CD4-positive, alpha-beta T cell treated with Interleukin-4 for 1 hour (primary cell): ENCODE measurements at regions not wholly inside any gene's neighbourhood (a gene's known extent, or its start where the extent isn't known, plus 50 kb on each side); places are given as distances from the start of the nearest gene placed in this dataset.

Source experiments
- DNase-seq, 2 donors: peaks; one replicate each; pipeline ENCODE4 v3.0.0-alpha.2; 2020 to 2022

- DNase-seq: no peak
These were observed 468.2 kb upstream of the KIF2A start for GRCh38 chr5:61837788-61838187.

GRCh38 chr5:61840361-61840760, 465.6 kb upstream of the KIF2A start:
- no peak for DNase-seq

- DNase-seq: no peak
These were observed 463.2 kb upstream of the KIF2A start for GRCh38 chr5:61842840-61843239.

- DNase-seq: no peak
These were observed 455.3 kb upstream of the KIF2A start for GRCh38 chr5:61850696-61851095.

- no peak for DNase-seq
These were observed 451.5 kb upstream of the KIF2A start for GRCh38 chr5:61854531-61854930.

GRCh38 chr5:61860978-61861377, 445.0 kb upstream of the KIF2A start:
- no peak for DNase-seq

GRCh38 chr5:61866930-61867329, 439.1 kb upstream of the KIF2A start:
- DNase-seq: no peak

GRCh38 chr5:61869333-61869732, 436.7 kb upstream of the KIF2A start:
- DNase-seq: no peak

- DNase-seq: no peak
These were observed 427.5 kb upstream of the KIF2A start for GRCh38 chr5:61878471-61878870.

- no peak for DNase-seq
These were observed 424.1 kb upstream of the KIF2A start for GRCh38 chr5:61881821-61882487.

GRCh38 chr5:61882901-61883500, 423.0 kb upstream of the KIF2A start:
- no peak for DNase-seq

GRCh38 chr5:61884252-61884855, 421.7 kb upstream of the KIF2A start:
- no peak for DNase-seq

- no peak for DNase-seq
These were observed 419.8 kb upstream of the KIF2A start for GRCh38 chr5:61886214-61886613.

GRCh38 chr5:61887271-61887670, 418.7 kb upstream of the KIF2A start:
- no peak for DNase-seq

GRCh38 chr5:61894046-61894445, 412.0 kb upstream of the KIF2A start:
- DNase-seq: no peak

GRCh38 chr5:61896811-61897210, 409.2 kb upstream of the KIF2A start:
- DNase-seq: no peak

GRCh38 chr5:61897251-61897650, 408.8 kb upstream of the KIF2A start:
- DNase-seq: no peak

GRCh38 chr5:61901997-61902396, 404.0 kb upstream of the KIF2A start:
- DNase-seq: no peak

GRCh38 chr5:61904730-61905129, 401.3 kb upstream of the KIF2A start:
- no peak for DNase-seq

- no peak for DNase-seq
These were observed 400.4 kb upstream of the KIF2A start for GRCh38 chr5:61905613-61906012.

- DNase-seq: no peak
These were observed 399.2 kb upstream of the KIF2A start for GRCh38 chr5:61906820-61907219.

- DNase-seq: no peak
These were observed 398.0 kb upstream of the KIF2A start for GRCh38 chr5:61907995-61908394.

- no peak for DNase-seq
These were observed 395.2 kb upstream of the KIF2A start for GRCh38 chr5:61910771-61911170.

GRCh38 chr5:61912559-61912958, 393.4 kb upstream of the KIF2A start:
- no peak for DNase-seq

GRCh38 chr5:61915646-61916045, 390.4 kb upstream of the KIF2A start:
- no peak for DNase-seq
